ENCODE measurements at regions not wholly inside any gene's neighbourhood (a gene's known extent, or its start where the extent isn't known, plus 50 kb on each side); places are given as distances from the start of the nearest gene placed in this dataset.

- Mint-ChIP-seq H3K27me3 (peaks cover 28% of the 10 kb centered on the region), H3K9me3 (peaks cover 10% of the 10 kb centered on the region), H3K4me3 (no peak overlapping the region), H3K27ac (no peak overlapping the region), H3K4me1 (no peaks in the 10 kb centered on the region), H3K36me3 (ENCODE audit: low read depth) (no peaks in the 10 kb centered on the region)
- no peak for TF ChIP-seq CTCF (IDR thresholded peaks at IDR 0.05)
- DNase-seq (no peak), ATAC-seq (ENCODE audit: low read depth) (no peak)
- ChIA-PET POLR2A (no interaction called here), CTCF (no interaction called here)
- intact Hi-C loops (cut with micrococcal nuclease), result no loop called here
These were observed 73.3 kb downstream of the GPX5 start for GRCh38 chr6:28598757-28599686.

GRCh38 chr6:28600245-28600644 lies 74.6 kb downstream of the GPX5 start:
- ATAC-seq (ENCODE audit: low read depth) (no peak), DNase-seq (no peak)
- CTCF ChIA-PET, result no interaction called here
- Mint-ChIP-seq H3K4me3 (no peak overlapping the region), H3K9me3 (peaks cover 8% of the 10 kb centered on the region), H3K27ac (no peak overlapping the region), H3K4me1 (no peaks in the 10 kb centered on the region), H3K27me3 (peaks cover 29% of the 10 kb centered on the region), H3K36me3 (ENCODE audit: low read depth) (no peaks in the 10 kb centered on the region)
- intact Hi-C loops (cut with micrococcal nuclease), result no loop called here
- TF ChIP-seq CTCF (IDR thresholded peaks at IDR 0.05), result no peak
- POLR2A ChIA-PET, result no interaction called here

- H3K27me3 Mint-ChIP-seq, result peaks cover 41% of the 10 kb centered on the region
These were observed 78.2 kb downstream of the GPX5 start for GRCh38 chr6:28603891-28604290.

GRCh38 chr6:28606424-28607391 lies 81.0 kb downstream of the GPX5 start:
- no peak for ATAC-seq (ENCODE audit: low read depth)
- POLR2A ChIA-PET, result no interaction called here
- TF ChIP-seq CTCF (IDR thresholded peaks at IDR 0.05), result no peak

More at GRCh38 chr6:28603891-28604290, 78.2 kb downstream of the GPX5 start:
- POLR2A ChIA-PET, result interaction anchor here (0.7 kb wide), 1 partner anchor 89 kb away, joined by 4 read pairs; no protein-coding TSS in a partner anchor
- intact Hi-C loops (cut with micrococcal nuclease), result no loop called here
- H3K4me3 Mint-ChIP-seq, result no peak overlapping the region
- DNase-seq (no peak), ATAC-seq (ENCODE audit: low read depth) (no peak)
- no peak overlapping the region for H3K27ac Mint-ChIP-seq
- CTCF ChIA-PET, result no interaction called here
- peaks cover 5% of the 10 kb centered on the region for H3K4me1 Mint-ChIP-seq
- no peaks in the 10 kb centered on the region for H3K36me3 Mint-ChIP-seq (ENCODE audit: low read depth)
- H3K9me3 Mint-ChIP-seq, result peaks cover 6% of the 10 kb centered on the region
- no peak for TF ChIP-seq CTCF (IDR thresholded peaks at IDR 0.05)

GRCh38 chr6:28607990-28608389 lies 82.3 kb downstream of the GPX5 start:
- Mint-ChIP-seq H3K4me1 (peaks cover 5% of the 10 kb centered on the region), H3K27me3 (peaks cover 51% of the 10 kb centered on the region), H3K9me3 (peaks cover 4% of the 10 kb centered on the region), H3K4me3 (no peak overlapping the region), H3K36me3 (ENCODE audit: low read depth) (no peaks in the 10 kb centered on the region), H3K27ac (no peak overlapping the region)
- DNase-seq (no peak), ATAC-seq (ENCODE audit: low read depth) (no peak)
- ChIA-PET CTCF (no interaction called here), POLR2A (no interaction called here)
- intact Hi-C loops (cut with micrococcal nuclease), result no loop called here
- no peak for TF ChIP-seq CTCF (IDR thresholded peaks at IDR 0.05)

More at GRCh38 chr6:28606424-28607391, 81.0 kb downstream of the GPX5 start:
- DNase-seq, result no peak
- H3K27ac Mint-ChIP-seq, result no peak overlapping the region
- intact Hi-C loops (cut with micrococcal nuclease), result no loop called here
- CTCF ChIA-PET, result no interaction called here
- no peaks in the 10 kb centered on the region for H3K36me3 Mint-ChIP-seq (ENCODE audit: low read depth)
- H3K9me3 Mint-ChIP-seq, result peaks cover 4% of the 10 kb centered on the region
- peaks cover 49% of the 10 kb centered on the region for H3K27me3 Mint-ChIP-seq
- no peak overlapping the region for H3K4me3 Mint-ChIP-seq
- H3K4me1 Mint-ChIP-seq, result peaks cover 5% of the 10 kb centered on the region

All from activated B cell treated with CpG ODN at 0.5 μM for 24 hours (primary cell).